Loucy (cell line): ENCODE measurements at regions not wholly inside any gene's neighbourhood (a gene's known extent, or its start where the extent isn't known, plus 50 kb on each side); places are given as distances from the start of the nearest gene placed in this dataset.

Source experiments
- CTCF ChIP-seq: fragments of 200-600 bp; sonication (generic); conservative IDR thresholded peaks from 2 replicates; pipeline ENCODE4 v1.5.1; 2014; ENCODE audit warnings: mild to moderate bottlenecking, antibody characterized with exemption, low read length
- EZH2phosphoT487 ChIP-seq: fragments of 200-600 bp; IDR thresholded peaks from 2 replicates; pipeline ENCODE4 v1.6.1; 2018; ENCODE audit warnings: antibody characterized with exemption, mild to moderate bottlenecking, moderate library complexity, borderline replicate concordance

- TF ChIP-seq CTCF (no peak), EZH2phosphoT487 (no peak)
Observed at GRCh38 chr11:91846002-91846401, 378.6 kb upstream of the FAT3 start.
